Activated CD8-positive, alpha-beta memory T cell treated with anti-CD3 and anti-CD28 coated beads for 24 hours (primary cell): ENCODE measurements at regions not wholly inside any gene's neighbourhood (a gene's known extent, or its start where the extent isn't known, plus 50 kb on each side); places are given as distances from the start of the nearest gene placed in this dataset.

ENCODE experiments used
- DNase-seq: peaks from one replicate; pipeline ENCODE4 v3.0.0-alpha.2; 2020

DNA sequence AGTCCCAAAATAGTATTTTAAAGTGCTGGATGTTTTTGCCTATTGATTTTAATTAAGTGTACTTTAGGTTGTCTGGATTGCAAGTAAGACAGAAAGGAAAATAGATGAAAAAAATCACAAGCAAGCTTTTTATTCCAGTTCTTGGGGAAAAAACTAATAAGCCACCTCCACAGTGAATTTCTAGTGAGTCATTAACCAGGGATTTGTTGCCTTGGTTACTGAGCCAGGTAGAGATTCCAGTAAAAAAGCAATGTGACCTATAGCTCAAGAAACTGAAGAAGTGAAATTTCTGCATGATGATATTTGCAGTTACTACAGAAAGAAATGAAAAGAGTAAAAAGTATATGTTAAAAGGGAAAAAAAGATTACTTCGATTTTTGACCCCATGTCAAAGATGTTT, 160.6 kb downstream of the METTL4 start:
- DNase-seq = no peak

DNA sequence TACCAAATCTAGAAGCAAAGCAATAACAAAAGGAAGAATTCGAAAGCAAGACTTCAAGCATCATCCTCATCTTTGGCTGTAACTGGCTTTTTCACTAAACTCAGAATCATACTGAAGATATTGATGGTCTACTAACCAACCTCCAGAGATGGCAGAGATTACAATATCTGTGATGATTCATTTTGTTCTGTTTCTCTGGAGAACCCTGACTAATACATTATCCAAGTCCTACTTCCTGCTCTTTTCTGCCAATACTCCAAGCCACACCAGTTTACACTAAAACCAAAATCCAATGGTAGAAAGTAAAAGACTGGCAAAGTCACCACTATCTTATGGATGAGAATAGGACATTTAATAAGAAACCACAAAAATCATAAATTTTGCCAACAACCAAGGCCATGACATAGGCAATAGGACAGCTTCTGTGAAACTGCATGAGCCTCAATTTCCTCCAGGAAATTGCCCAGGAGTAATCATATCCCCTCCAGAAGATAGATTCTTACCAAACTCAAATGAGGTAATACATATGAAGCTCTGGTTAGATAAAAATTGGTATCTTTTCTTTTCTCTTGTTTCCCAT, 159.8 kb downstream of the METTL4 start:
- DNase-seq = no peak

DNA sequence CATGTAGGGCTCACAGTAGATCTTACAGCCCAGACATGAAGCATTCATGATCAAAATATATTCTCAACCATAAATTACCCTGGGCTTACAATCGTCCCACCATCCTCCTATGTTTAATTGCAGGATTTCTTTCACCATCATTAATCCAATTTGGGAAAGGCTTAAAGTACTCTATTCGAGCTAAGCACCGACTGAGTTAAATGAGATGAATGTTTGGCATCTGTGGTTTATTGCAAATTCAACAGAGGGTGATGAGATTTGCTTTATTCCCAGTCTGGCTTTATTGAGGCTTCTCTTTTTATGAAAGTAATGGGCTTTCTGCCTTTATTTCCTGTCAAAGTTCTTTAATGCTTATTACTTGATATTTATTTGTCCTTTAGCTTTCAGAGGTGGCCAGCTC, 159.0 kb downstream of the METTL4 start:
- DNase-seq = no peak

- no peak for DNase-seq
These were observed 158.1 kb downstream of the METTL4 start for GRCh38 chr18:2412996-2413751.

DNA sequence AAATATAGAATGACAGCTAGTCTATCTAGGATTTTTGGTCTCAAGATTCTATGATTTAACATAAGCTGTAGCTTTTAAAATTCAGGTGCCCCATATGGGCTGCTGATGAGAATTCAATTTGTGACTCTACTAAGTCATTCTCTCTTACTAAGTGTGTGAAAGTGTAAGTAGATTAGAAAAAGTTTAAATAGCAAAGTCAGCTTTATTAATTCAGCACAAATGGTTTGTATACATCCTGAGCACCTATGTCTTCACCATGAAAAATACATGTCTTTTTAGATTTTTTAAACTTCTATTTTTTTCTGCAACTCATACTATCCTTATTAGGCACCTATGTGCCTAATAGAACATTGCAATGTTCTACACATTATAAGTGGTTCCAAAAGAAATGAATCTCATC, 157.1 kb downstream of the METTL4 start:
- DNase-seq = no peak

DNA sequence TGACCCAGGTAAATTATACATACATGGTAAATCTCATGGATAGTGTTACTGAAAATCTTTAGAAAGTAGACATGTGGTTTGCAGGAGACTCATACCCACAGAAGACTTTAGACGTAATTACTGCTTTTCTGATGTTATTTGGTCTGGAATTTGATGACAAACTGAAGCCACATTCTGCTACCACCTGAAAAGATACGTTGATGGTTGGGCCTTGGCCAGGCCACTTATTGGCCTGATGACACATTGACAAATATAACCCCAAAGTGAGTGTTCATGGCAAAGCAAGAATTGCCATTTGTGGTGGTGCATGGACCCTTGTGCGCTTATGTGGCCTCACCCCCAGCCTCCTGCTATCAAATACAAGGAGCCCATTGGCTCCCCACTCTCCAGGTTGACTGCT, 155.6 kb downstream of the METTL4 start:
- no peak for DNase-seq

DNA sequence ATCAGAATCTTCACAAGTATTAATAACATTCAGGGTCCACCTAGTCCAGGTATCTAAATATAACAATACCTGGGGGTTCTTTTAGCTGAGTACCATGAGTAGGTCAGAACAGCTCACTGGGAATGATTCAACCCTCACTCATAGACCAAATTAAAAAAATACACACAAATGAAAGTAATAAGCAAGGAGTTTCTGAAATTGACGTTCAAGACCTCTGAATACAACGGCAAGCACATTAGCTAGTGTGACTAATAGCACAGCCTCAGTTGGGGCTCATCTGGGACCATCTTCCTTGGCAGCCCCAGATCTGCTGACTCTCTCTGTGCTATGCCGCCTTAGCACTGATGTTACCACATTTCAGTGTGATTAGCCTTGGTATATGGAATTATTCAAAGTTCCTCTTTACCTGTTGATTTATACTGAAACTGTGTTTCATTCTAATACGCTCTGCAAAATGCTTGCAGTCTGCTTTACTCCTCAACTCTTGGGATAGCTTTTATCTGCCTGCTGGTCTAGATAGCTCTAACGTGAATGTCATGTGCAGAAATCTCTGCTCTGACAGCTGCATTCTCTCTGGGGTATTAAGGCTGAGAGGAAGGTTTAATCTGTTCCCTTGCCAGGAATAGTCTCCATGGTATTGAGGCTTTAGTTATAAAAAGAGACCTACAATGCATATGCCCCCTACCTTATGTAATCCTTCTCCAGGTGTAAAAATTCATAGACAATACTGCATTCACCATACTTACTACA, 153.3 kb downstream of the METTL4 start:
- no peak for DNase-seq

- no peak for DNase-seq
These were observed 150.9 kb downstream of the METTL4 start for GRCh38 chr18:2420367-2420766.

DNA sequence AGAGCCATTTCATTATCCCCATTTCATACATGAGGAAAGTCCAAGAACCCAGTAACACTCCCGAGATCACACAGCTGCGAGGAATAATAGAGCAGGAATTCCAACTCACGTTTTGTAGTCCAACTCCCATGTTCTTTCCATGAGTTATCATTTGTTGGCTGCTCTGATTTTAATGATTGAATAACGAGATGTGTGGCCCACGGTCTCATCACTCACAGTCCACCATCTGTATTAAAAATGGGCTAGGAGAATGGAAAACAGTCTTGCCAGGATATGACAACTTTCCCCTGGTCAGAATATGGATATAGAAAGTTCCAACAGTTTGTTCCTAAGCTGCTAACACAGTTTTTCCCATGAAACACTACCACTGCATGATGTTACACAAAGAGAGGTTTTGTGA, 147.5 kb downstream of the METTL4 start:
- no peak for DNase-seq

DNA sequence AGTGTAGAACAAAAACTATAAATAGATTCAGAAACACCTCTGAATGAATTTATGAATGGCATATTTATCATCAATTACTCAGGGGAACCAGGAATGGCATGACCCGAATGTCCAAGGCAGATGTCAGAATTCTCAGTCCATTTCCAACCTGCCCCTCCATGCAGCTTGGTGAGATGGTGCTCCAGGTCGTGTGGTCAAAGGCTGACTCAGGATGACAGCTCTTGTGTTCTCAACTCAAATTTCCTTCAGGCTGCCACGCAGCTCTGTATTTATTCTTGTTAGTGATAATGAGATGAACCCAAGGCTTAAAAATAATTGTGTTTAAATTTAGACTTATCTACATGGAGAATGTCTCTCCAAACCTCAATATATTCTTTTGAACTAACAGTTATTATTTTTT, 146.9 kb downstream of the METTL4 start:
- DNase-seq = no peak

GRCh38 chr18:2425426-2426317, 145.6 kb downstream of the METTL4 start:
- DNase-seq = no peak

GRCh38 chr18:2430191-2430590, 141.1 kb downstream of the METTL4 start:
- DNase-seq = no peak

DNA sequence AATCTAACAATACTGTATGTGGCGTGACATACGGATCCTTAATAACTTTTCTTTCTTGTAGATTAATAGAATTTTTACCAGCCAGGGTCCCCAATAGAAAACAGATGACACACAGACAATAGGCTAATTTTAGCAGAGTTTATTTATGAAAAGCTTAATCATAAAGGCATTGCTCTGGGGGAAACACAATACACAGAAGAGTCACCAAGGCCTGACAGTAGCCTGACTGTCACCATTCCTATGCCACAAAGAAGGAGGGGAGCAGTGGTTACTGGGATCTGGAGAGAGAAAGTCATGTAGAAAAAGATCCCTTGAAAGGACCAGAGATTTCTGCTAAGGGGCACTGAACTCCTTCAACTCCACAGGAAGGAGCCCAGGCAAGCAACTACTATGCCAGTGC, 139.5 kb downstream of the METTL4 start:
- DNase-seq = no peak

DNA sequence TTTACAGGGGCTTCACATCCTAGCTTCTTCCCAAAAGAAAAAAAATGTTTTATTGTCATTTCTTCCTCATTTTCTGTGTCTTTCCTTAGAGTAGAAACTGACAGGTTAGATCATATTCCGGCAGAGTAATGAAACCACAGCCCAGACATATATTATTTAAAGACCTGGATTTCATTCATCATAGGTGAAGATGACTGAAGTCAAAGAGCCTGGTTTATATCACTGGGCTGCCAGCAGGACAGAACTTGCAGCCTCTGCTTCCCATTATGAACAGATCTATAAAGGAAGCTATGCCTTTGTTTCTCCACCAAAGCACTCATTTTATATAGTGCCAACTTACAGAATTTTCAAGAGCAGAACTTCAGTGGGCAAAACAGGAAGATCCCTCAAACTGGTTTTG, 137.9 kb downstream of the METTL4 start:
- no peak for DNase-seq

DNA sequence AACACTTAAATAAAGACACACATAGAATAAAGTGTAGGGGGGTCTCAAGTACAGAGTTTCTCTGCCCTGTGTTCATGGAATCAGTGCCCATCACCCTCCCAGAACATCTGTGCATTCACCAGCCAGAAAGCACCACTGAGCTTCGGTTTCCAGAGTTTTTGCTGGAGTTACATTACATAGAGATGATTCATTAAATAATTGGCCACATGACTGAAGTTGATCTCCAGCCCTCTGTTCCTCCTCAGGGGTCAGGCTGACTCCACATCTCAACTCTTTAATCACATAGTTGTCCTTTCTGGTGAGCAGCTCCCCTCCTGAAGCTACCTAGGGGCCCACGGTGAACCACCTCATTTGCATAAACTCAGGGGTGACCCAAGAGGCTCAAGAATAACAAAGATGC, 129.8 kb downstream of the METTL4 start:
- DNase-seq = no peak

DNA sequence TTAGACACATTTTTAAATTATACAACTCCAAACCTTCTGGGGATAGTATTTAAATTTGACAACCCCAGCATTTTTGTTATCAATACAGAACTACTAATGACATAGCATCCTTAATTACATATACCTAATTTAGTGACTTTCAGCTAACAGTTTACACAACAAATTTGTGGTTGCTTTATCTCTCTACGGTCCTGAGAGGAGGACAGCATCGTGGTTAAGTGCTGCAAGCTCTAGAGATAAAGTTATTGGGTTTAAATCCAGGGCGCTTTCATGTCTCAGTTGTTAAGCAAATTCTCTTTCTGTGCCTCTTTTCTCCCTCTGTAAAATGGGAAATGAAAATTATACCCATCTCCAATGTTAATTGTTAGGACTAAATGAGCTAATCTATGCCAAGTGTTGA, 129.3 kb downstream of the METTL4 start:
- DNase-seq = no peak

- DNase-seq = no peak
These were observed 128.5 kb downstream of the METTL4 start for GRCh38 chr18:2442726-2443275.

DNA sequence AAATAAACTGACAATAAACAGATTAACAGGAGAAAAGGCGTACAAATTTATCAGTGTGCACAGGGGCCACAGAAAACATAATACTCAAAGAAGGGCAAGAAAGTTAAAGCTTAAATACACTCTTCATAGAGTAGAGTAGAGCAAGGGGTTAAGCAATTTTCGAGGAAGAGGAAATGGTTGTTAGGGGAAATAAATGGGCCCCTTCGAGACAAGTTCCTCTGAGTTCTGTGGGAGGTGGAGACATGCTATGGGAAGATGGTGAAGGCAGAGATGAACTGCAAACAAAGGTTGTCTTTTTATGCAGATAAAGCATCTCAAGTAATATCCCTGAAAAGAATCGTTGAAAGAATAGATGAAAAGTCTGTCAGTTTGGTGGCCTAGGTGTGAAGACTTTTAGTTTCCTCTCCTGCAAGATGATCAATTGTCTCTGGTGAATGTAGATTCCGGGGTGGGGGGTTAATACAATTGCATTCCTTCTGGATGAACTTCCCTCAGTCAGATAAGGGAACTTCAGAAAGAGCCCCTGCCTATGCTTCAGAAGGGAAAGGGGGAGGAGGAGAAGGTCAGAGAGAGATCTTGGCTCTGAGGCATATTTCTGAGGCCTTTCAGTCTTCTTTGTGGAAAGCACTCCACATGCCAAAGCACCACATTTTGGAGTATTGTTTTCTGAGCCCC, 127.0 kb downstream of the METTL4 start:
- no peak for DNase-seq

- no peak for DNase-seq
These were observed 122.6 kb downstream of the METTL4 start for GRCh38 chr18:2448565-2449151.

DNA sequence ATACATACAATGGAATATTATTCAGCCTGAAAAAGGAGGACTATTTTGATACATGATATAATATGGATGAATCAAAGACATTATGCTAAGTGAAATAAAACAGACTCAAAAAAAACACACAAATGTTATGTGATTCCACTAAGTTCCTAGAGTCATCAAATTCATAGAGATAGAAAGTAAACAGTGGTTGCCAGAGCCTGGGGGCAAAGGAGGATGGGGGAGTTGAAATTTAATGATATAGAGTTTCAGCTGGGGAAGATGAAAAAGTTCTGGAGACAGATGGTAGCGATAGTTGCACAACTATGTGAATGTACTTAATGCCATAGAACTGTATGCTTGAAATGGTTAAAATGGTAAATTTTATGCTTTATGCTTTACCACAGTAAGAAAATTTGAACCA, 119.7 kb downstream of the METTL4 start:
- DNase-seq = no peak

DNA sequence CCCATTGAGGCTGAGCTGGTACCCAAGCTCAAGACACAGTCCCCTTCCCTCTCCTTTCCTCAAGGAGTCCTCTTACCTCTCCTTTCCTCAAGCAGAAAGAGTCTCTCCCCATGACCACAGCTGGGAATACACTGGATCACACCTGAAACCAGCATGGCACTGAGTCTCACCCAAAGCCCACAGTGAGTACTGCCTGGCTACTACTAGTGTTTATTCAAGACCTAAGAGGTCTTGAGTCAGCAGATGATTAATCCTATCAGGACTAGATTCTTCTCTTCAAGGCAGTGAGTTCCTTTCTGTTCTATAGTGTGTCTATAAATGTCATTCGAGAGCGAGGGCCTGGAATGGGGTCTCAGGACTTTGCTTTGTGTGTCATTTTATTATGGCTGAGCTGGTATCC, 111.4 kb downstream of the METTL4 start:
- DNase-seq = no peak

DNA sequence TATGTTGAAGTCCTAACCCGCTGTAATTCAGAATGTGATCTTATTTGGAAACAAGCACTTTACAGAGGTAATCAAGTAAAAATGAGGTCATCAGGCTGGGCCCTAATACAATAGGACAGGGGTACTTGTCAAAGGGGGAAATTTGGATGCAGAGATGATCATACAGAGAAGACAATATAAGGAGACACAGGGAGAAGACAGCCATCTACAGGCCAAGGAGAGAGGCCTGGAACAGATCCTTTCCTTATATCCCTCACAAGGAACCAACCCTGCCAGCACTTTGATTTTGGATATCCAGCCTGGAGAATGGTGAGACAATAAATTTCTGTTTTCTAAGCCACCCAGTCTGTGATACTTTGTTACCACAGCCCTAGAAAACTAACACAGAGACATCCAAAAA, 104.3 kb downstream of the METTL4 start:
- DNase-seq = no peak
